ENCODE measurements at regions not wholly inside any gene's neighbourhood (a gene's known extent, or its start where the extent isn't known, plus 50 kb on each side); places are given as distances from the start of the nearest gene placed in this dataset.

GRCh38 chr17:45732926-45733505 lies 51.1 kb upstream of the CRHR1 start:
- no peak for TF ChIP-seq CTCF (IDR thresholded peaks at IDR 0.05)
- Histone ChIP-seq H3K27me3 (ENCODE audit: insufficient read depth in 3 of 3, low read length in 2 of 3) (no peaks in the 10 kb centered on the region), H3K9me3 (peaks cover 8% of the 10 kb centered on the region), H3K27ac (no peak overlapping the region), H3K36me3 (ENCODE audit: insufficient read depth in 1 of 2, low read depth in 1 of 2) (no peaks in the 10 kb centered on the region), H3K4me3 (no peak overlapping the region), H3K4me1 (no peaks in the 10 kb centered on the region)
- WGBS, 3 donors, result 69 to 78% (median 71%) methylated on average over 6 of the region's 6 CpGs
- DNase-seq (no peak), ATAC-seq (no peak)
- intact Hi-C loops (cut with DNase I), result no loop called here

- no peak for DNase-seq
- H3K27ac ChIP-seq, result no peak overlapping the region
- H3K4me1 ChIP-seq, result no peaks in the 10 kb centered on the region
- H3K9me3 ChIP-seq, result peaks cover 8% of the 10 kb centered on the region
- ATAC-seq, result no peak
- WGBS, 3 donors, result 38 to 74% (median 51%) methylated on average over 2 of the region's 2 CpGs
- intact Hi-C loops (cut with DNase I), result no loop called here
- no peak for TF ChIP-seq CTCF (IDR thresholded peaks at IDR 0.05)
- no peaks in the 10 kb centered on the region for H3K36me3 ChIP-seq (ENCODE audit: insufficient read depth in 1 of 2, low read depth in 1 of 2)
- H3K27me3 ChIP-seq (ENCODE audit: insufficient read depth in 3 of 3, low read length in 2 of 3), result no peaks in the 10 kb centered on the region
- H3K4me3 ChIP-seq, result no peak overlapping the region
Measured at GRCh38 chr17:45733781-45734180, 50.3 kb upstream of the CRHR1 start.

All from psoas muscle (tissue), 7 donors.